ENCODE measurements at regions not wholly inside any gene's neighbourhood (a gene's known extent, or its start where the extent isn't known, plus 50 kb on each side); places are given as distances from the start of the nearest gene placed in this dataset.

- Mint-ChIP-seq H3K27me3 (peaks cover 19% of the 10 kb centered on the region), H3K27ac (no peak overlapping the region), H3K9me3 (ENCODE audit: low read depth) (no peaks in the 10 kb centered on the region), H3K4me1 (ENCODE audit: low read depth) (no peaks in the 10 kb centered on the region), H3K36me3 (ENCODE audit: insufficient read depth) (no peaks in the 10 kb centered on the region), H3K4me3 (ENCODE audit: low read depth) (no peak overlapping the region)
- no peak for TF ChIP-seq CTCF (IDR thresholded peaks at IDR 0.05; ENCODE audit: unreplicated experiment)
- no peak for DNase-seq (ENCODE audit: low spot score, unreplicated experiment)
These were observed 370.0 kb downstream of the ZSWIM6 start for GRCh38 chr5:61701877-61702602.

DNA sequence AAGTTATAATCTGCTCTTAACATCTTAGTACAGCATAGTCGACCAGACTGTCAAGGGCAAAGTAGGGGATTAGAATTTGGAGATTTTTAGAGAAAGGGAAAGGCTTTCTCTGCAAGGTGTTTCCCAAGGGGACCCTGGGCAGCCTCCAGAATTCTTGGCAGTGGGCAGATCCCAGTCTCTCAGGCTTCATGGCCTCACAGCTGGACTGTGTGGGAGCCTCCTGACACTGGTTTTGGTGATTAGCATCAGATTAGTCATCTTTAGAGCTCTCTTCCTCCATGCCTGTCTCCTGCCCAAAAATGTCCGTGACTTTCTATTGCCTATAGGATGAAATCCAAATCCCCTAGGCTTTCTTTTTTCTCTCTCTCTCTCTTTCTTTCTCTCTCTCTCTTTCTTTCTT lies 370.7 kb downstream of the ZSWIM6 start:
- Mint-ChIP-seq H3K4me3 (ENCODE audit: low read depth) (no peak overlapping the region), H3K27me3 (peaks cover 19% of the 10 kb centered on the region), H3K27ac (no peak overlapping the region), H3K9me3 (ENCODE audit: low read depth) (no peaks in the 10 kb centered on the region), H3K4me1 (ENCODE audit: low read depth) (no peaks in the 10 kb centered on the region), H3K36me3 (ENCODE audit: insufficient read depth) (no peaks in the 10 kb centered on the region)
- no peak for TF ChIP-seq CTCF (IDR thresholded peaks at IDR 0.05; ENCODE audit: unreplicated experiment)
- no peak for DNase-seq (ENCODE audit: low spot score, unreplicated experiment)

- Mint-ChIP-seq H3K27me3 (peaks cover 19% of the 10 kb centered on the region), H3K9me3 (ENCODE audit: low read depth) (no peaks in the 10 kb centered on the region), H3K4me3 (ENCODE audit: low read depth) (no peak overlapping the region), H3K36me3 (ENCODE audit: insufficient read depth) (no peaks in the 10 kb centered on the region), H3K27ac (no peak overlapping the region), H3K4me1 (ENCODE audit: low read depth) (no peaks in the 10 kb centered on the region)
- no peak for DNase-seq (ENCODE audit: low spot score, unreplicated experiment)
- no peak for TF ChIP-seq CTCF (IDR thresholded peaks at IDR 0.05; ENCODE audit: unreplicated experiment)
These were observed 372.2 kb downstream of the ZSWIM6 start for GRCh38 chr5:61704289-61704688.

DNA sequence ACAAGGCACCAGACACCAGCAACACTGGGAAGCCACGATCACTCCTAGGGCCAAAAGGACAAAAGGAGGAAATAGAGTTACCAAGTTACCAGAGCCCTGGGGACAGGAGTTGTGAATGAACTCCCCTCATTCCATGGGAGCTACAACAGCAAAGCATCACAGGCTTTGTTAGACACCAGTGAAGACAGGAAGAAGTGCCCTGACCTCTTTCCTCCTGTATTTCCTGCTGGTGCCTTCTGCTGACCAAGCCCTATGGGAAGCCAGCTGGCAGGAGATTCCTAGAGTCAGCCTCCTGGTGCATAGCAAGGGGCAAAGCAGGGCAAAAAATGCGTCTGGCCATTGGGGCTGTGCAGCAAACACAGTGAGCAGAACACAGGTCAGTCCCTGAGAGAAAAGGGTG lies 374.7 kb downstream of the ZSWIM6 start:
- no peak for TF ChIP-seq CTCF (IDR thresholded peaks at IDR 0.05; ENCODE audit: unreplicated experiment)
- Mint-ChIP-seq H3K4me3 (ENCODE audit: low read depth) (no peak overlapping the region), H3K27ac (peak overlapping the region; percentile 39), H3K27me3 (peaks cover 17% of the 10 kb centered on the region), H3K36me3 (ENCODE audit: insufficient read depth) (no peaks in the 10 kb centered on the region), H3K4me1 (ENCODE audit: low read depth) (no peaks in the 10 kb centered on the region), H3K9me3 (ENCODE audit: low read depth) (peaks cover 12% of the 10 kb centered on the region)
- no peak for DNase-seq (ENCODE audit: low spot score, unreplicated experiment)

GRCh38 chr5:61719124-61719523 lies 387.1 kb downstream of the ZSWIM6 start:
- no peaks in the 10 kb centered on the region for H3K4me1 Mint-ChIP-seq (ENCODE audit: low read depth)
- no peak for TF ChIP-seq CTCF (IDR thresholded peaks at IDR 0.05; ENCODE audit: unreplicated experiment)
- peaks cover 2% of the 10 kb centered on the region for H3K36me3 Mint-ChIP-seq (ENCODE audit: insufficient read depth)
- peaks cover 12% of the 10 kb centered on the region for H3K9me3 Mint-ChIP-seq (ENCODE audit: low read depth)
- no peak overlapping the region for H3K27ac Mint-ChIP-seq
- no peak overlapping the region for H3K4me3 Mint-ChIP-seq (ENCODE audit: low read depth)
- no peak for DNase-seq (ENCODE audit: low spot score, unreplicated experiment)
- H3K27me3 Mint-ChIP-seq = peaks cover 9% of the 10 kb centered on the region
